ENCODE measurements at regions not wholly inside any gene's neighbourhood (a gene's known extent, or its start where the extent isn't known, plus 50 kb on each side); places are given as distances from the start of the nearest gene placed in this dataset.

DNA sequence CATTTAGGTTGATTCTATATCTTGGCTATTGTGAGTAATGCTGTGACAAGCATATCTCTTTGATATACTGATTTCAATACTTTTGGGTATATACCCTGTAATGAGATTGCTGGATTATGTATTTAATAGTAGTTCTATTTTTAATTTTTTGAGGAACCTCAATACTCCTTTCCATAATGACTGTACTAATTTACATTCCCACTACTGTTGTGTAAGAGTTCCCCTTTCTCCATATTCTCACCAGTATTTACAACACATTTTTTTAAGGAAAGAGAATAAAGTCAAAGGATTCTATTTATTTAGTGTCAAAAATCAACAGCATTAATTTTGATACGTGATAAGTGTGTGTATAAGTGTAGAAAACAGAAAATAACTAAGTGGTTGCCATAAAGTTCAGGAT, 356.4 kb upstream of the EDIL3 start:
- TF ChIP-seq, protein P1, sequence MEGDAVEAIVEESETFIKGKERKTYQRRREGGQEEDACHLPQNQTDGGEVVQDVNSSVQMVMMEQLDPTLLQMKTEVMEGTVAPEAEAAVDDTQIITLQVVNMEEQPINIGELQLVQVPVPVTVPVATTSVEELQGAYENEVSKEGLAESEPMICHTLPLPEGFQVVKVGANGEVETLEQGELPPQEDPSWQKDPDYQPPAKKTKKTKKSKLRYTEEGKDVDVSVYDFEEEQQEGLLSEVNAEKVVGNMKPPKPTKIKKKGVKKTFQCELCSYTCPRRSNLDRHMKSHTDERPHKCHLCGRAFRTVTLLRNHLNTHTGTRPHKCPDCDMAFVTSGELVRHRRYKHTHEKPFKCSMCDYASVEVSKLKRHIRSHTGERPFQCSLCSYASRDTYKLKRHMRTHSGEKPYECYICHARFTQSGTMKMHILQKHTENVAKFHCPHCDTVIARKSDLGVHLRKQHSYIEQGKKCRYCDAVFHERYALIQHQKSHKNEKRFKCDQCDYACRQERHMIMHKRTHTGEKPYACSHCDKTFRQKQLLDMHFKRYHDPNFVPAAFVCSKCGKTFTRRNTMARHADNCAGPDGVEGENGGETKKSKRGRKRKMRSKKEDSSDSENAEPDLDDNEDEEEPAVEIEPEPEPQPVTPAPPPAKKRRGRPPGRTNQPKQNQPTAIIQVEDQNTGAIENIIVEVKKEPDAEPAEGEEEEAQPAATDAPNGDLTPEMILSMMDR (IDR thresholded peaks at IDR 0.05; ENCODE audit: borderline replicate concordance, extremely low read depth, low read length, poor library complexity, severe bottlenecking) = no peak
- TF ChIP-seq EZH2 (IDR thresholded peaks at IDR 0.05; ENCODE audit: borderline replicate concordance, low read depth, low read length, severe bottlenecking) = no peak
- H3K36me3 ChIP-seq (ENCODE audit: insufficient read depth, low read length) = no peaks in the 10 kb centered on the region
- H3K4me3 ChIP-seq (ENCODE audit: low read depth in 1 of 2, low read length in 2 of 2) = no peak overlapping the region
- H3K27ac ChIP-seq (ENCODE audit: low read length) = no peak overlapping the region
- no peaks in the 10 kb centered on the region for H3K4me1 ChIP-seq (ENCODE audit: insufficient read depth, low read length)
- no peaks in the 10 kb centered on the region for H3K79me2 ChIP-seq (ENCODE audit: insufficient read depth, low read length)
- no peak for ATAC-seq (ENCODE audit: insufficient read depth, low read depth)
- H4K20me1 ChIP-seq (ENCODE audit: insufficient read depth, low read length) = no peaks in the 10 kb centered on the region
- no peak overlapping the region for H2AFZ ChIP-seq (ENCODE audit: low read depth, low read length)
- no peak overlapping the region for H3K9ac ChIP-seq (ENCODE audit: low read depth, low read length)
- DNase-seq = no peak
- no peaks in the 10 kb centered on the region for H3K27me3 ChIP-seq (ENCODE audit: insufficient read depth, low read length, poor library complexity)
- no peak overlapping the region for H3K4me2 ChIP-seq (ENCODE audit: insufficient read depth, low read length)
- H3K9me3 ChIP-seq (ENCODE audit: insufficient read depth, low read length, severe bottlenecking) = no peaks in the 10 kb centered on the region

DNA sequence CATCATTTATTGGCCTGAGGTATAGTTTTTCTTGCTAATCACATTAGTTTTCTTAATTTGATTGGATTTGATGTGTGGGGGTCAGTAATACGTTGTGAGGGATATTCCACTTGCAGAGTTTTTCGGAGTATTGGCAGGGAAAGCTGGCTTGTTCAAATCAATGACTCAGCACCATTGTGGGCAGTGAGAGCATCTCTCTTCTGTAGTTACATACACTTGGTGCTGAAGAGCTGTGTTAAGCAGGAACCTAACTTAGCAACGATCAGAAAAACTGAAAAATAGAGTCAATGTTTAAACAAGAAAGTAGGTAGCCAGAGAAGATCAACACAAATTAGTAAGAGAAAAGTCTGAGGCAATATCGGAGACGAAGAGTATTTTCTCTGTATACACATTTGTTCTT, 344.6 kb upstream of the EDIL3 start:
- Histone ChIP-seq H3K9me3 (ENCODE audit: insufficient read depth, low read length, severe bottlenecking) (no peaks in the 10 kb centered on the region), H3K36me3 (ENCODE audit: insufficient read depth, low read length) (no peaks in the 10 kb centered on the region), H3K79me2 (ENCODE audit: insufficient read depth, low read length) (no peaks in the 10 kb centered on the region), H3K9ac (ENCODE audit: low read depth, low read length) (no peak overlapping the region), H3K4me3 (ENCODE audit: low read depth in 1 of 2, low read length in 2 of 2) (no peak overlapping the region), H4K20me1 (ENCODE audit: insufficient read depth, low read length) (no peaks in the 10 kb centered on the region), H3K4me2 (ENCODE audit: insufficient read depth, low read length) (no peak overlapping the region), H2AFZ (ENCODE audit: low read depth, low read length) (no peak overlapping the region), H3K4me1 (ENCODE audit: insufficient read depth, low read length) (no peaks in the 10 kb centered on the region), H3K27me3 (ENCODE audit: insufficient read depth, low read length, poor library complexity) (no peaks in the 10 kb centered on the region), H3K27ac (ENCODE audit: low read length) (no peak overlapping the region)
- TF ChIP-seq, protein P1 (IDR thresholded peaks at IDR 0.05; ENCODE audit: borderline replicate concordance, extremely low read depth, low read length, poor library complexity, severe bottlenecking) = no peak
- TF ChIP-seq EZH2 (IDR thresholded peaks at IDR 0.05; ENCODE audit: borderline replicate concordance, low read depth, low read length, severe bottlenecking) = no peak
- no peak for ATAC-seq (ENCODE audit: insufficient read depth, low read depth)
- no peak for DNase-seq

DNA sequence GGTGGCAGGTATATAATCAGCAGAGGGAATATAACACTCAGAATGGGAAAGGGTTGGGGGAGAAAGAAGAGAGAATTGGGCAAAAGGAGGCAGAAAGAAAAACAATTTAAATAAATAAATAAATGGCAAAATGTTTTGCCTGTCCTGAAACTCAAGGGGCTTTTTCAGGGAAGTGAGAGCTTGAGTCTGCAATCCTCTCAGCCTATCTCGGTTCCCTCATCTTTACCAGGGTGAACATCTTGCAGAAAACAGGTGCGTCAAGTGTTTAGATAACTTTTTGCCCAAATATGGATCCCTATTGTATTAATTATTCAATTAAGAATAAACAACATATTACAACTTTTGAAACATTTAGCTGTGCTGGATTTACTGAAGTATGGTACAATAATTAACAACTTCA, 343.0 kb upstream of the EDIL3 start:
- ATAC-seq (ENCODE audit: insufficient read depth, low read depth) (no peak), DNase-seq (no peak)
- Histone ChIP-seq H3K27ac (ENCODE audit: low read length) (no peak overlapping the region), H4K20me1 (ENCODE audit: insufficient read depth, low read length) (no peaks in the 10 kb centered on the region), H3K4me2 (ENCODE audit: insufficient read depth, low read length) (no peak overlapping the region), H2AFZ (ENCODE audit: low read depth, low read length) (no peak overlapping the region), H3K9ac (ENCODE audit: low read depth, low read length) (no peak overlapping the region), H3K4me3 (ENCODE audit: low read depth in 1 of 2, low read length in 2 of 2) (no peak overlapping the region), H3K36me3 (ENCODE audit: insufficient read depth, low read length) (no peaks in the 10 kb centered on the region), H3K79me2 (ENCODE audit: insufficient read depth, low read length) (no peaks in the 10 kb centered on the region), H3K27me3 (ENCODE audit: insufficient read depth, low read length, poor library complexity) (no peaks in the 10 kb centered on the region), H3K4me1 (ENCODE audit: insufficient read depth, low read length) (no peaks in the 10 kb centered on the region), H3K9me3 (ENCODE audit: insufficient read depth, low read length, severe bottlenecking) (no peaks in the 10 kb centered on the region)
- TF ChIP-seq, protein P1 (IDR thresholded peaks at IDR 0.05; ENCODE audit: borderline replicate concordance, extremely low read depth, low read length, poor library complexity, severe bottlenecking) = no peak
- TF ChIP-seq EZH2 (IDR thresholded peaks at IDR 0.05; ENCODE audit: borderline replicate concordance, low read depth, low read length, severe bottlenecking) = no peak

All from DND-41 (cell line).